NT2/D1 (cell line): ENCODE measurements at regions not wholly inside any gene's neighbourhood (a gene's known extent, or its start where the extent isn't known, plus 50 kb on each side); places are given as distances from the start of the nearest gene placed in this dataset.

Source experiments
- YY1 ChIP-seq: IDR thresholded peaks from 2 replicates; pipeline ENCODE4 v1.6.1; 2011; ENCODE audit not compliant: insufficient read length, insufficient read depth
- ZNF274 ChIP-seq: IDR thresholded peaks from 2 replicates; pipeline ENCODE4 v1.6.1; 2011; ENCODE audit warnings: mild to moderate bottlenecking, low read depth, low read length

GRCh38 chr6:16974704-16975359 lies 127.0 kb upstream of the STMND1 start:
- TF ChIP-seq ZNF274: no peak
- no peak for TF ChIP-seq YY1
